ENCODE measurements at regions not wholly inside any gene's neighbourhood (a gene's known extent, or its start where the extent isn't known, plus 50 kb on each side); places are given as distances from the start of the nearest gene placed in this dataset.

DNA sequence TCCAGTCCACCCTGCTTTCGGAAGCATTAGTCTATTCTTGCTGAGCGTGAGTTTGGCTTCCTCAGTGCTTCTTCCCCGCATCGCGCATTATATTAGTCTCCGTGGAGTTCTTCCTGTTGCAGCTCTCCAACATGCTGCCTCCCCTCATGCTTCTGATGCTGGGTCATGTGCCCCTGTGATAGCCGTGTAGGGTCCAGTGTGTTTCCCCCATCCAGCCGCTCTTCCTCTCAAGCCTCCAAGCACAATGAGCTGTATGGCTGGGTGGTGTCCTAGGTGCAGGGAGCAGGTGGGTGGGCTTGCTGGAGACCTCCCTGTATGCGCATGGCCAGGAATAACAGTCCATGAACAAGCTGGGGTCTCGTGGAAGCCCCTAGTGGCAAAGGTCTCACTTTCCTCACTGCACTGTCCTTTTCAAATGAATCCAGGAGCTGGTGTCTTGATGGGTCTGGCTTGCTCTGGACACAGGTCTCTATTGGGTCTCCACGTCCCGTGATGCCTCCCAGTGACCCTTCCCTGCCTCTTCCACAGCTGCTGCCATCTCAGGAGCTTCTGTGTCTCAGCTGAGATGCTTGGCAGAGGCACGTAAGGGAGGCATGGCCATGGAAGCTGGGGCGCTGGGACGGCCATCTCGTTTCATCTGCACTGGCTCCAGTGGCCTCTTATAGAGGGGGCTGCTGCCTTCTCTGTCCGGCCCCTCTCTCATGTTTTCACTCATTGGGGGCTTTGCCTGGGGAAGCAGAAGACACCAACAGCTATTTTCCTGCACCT is 54.8 kb upstream of the HDAC4 start:
- H3K27ac Mint-ChIP-seq, result no peak overlapping the region
- 87% methylated on average over 17 of the region's 17 CpGs for WGBS (ENCODE audit: insufficient coverage)
- DNase-seq (no peak), ATAC-seq (no peak)
- H3K27ac ChIP-seq (ENCODE audit: low read length), result no peak overlapping the region
- H3K27me3 Mint-ChIP-seq (ENCODE audit: low read depth in 2 of 2), result peaks cover 23 to 51% of the 10 kb centered on the region in 2 donors
- H3K36me3 Mint-ChIP-seq, result peaks cover 25% of the 10 kb centered on the region
- peaks cover 2 to 9% of the 10 kb centered on the region in 2 donors for H3K9me3 Mint-ChIP-seq
- no peak overlapping the region for H3K4me3 ChIP-seq (ENCODE audit: low read length)
- H3K4me1 ChIP-seq (ENCODE audit: control insufficient read depth, insufficient read depth, low read length), result no peaks in the 10 kb centered on the region
- H3K9me3 ChIP-seq (ENCODE audit: control insufficient read depth, insufficient read depth, low read length), result no peaks in the 10 kb centered on the region
- TF ChIP-seq, protein P1, sequence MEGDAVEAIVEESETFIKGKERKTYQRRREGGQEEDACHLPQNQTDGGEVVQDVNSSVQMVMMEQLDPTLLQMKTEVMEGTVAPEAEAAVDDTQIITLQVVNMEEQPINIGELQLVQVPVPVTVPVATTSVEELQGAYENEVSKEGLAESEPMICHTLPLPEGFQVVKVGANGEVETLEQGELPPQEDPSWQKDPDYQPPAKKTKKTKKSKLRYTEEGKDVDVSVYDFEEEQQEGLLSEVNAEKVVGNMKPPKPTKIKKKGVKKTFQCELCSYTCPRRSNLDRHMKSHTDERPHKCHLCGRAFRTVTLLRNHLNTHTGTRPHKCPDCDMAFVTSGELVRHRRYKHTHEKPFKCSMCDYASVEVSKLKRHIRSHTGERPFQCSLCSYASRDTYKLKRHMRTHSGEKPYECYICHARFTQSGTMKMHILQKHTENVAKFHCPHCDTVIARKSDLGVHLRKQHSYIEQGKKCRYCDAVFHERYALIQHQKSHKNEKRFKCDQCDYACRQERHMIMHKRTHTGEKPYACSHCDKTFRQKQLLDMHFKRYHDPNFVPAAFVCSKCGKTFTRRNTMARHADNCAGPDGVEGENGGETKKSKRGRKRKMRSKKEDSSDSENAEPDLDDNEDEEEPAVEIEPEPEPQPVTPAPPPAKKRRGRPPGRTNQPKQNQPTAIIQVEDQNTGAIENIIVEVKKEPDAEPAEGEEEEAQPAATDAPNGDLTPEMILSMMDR (IDR thresholded peaks at IDR 0.05), result no peak
- no peaks in the 10 kb centered on the region for H3K36me3 ChIP-seq (ENCODE audit: control insufficient read depth, insufficient read depth, low read length)
- no peaks in the 10 kb centered on the region for H3K27me3 ChIP-seq (ENCODE audit: control insufficient read depth, insufficient read depth, low read length)
- H3K4me3 Mint-ChIP-seq, result no peak overlapping the region
- intact Hi-C loops (cut with micrococcal nuclease), result no loop called here
- H3K4me1 Mint-ChIP-seq, result no peaks in the 10 kb centered on the region

DNA sequence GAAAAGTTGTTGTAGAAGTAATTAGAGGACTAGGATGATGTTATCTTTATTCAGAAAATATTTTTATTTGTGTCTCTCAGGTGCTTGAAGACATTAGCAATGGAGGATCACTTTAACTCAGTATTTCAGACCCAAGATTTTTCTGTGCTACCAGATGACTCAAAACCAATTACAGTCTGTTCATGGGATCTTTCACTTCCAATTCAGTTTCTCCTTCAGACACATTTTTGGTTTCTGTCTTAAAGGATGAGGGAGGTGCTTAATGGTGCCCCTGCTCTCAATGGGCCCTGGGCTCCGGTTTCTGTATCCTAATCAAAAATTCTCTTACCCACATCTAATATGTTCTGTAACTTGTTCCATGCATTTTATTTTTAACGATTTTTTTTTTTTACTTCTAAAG is 53.7 kb upstream of the HDAC4 start:
- H3K27me3 ChIP-seq (ENCODE audit: control insufficient read depth, insufficient read depth, low read length), result no peaks in the 10 kb centered on the region
- H3K9me3 ChIP-seq (ENCODE audit: control insufficient read depth, insufficient read depth, low read length), result no peaks in the 10 kb centered on the region
- no peak for ATAC-seq
- H3K36me3 ChIP-seq (ENCODE audit: control insufficient read depth, insufficient read depth, low read length), result no peaks in the 10 kb centered on the region
- WGBS (ENCODE audit: insufficient coverage), result 67% methylated on average over 1 of the region's 2 CpGs
- TF ChIP-seq, protein P1 (IDR thresholded peaks at IDR 0.05), result no peak
- H3K36me3 Mint-ChIP-seq, result peaks cover 25% of the 10 kb centered on the region
- DNase-seq, result no peak
- no peak overlapping the region for H3K4me3 ChIP-seq (ENCODE audit: low read length)
- intact Hi-C loops (cut with micrococcal nuclease), result no loop called here
- no peaks in the 10 kb centered on the region for H3K4me1 ChIP-seq (ENCODE audit: control insufficient read depth, insufficient read depth, low read length)
- peaks cover 20 to 53% of the 10 kb centered on the region in 2 donors for H3K27me3 Mint-ChIP-seq (ENCODE audit: low read depth in 2 of 2)
- no peak overlapping the region for H3K27ac ChIP-seq (ENCODE audit: low read length)
- no peak overlapping the region for H3K4me3 Mint-ChIP-seq
- no peak overlapping the region for H3K27ac Mint-ChIP-seq
- H3K4me1 Mint-ChIP-seq, result no peaks in the 10 kb centered on the region
- peaks cover 2 to 9% of the 10 kb centered on the region in 2 donors for H3K9me3 Mint-ChIP-seq
